H1 (cell line): ENCODE measurements at regions not wholly inside any gene's neighbourhood (a gene's known extent, or its start where the extent isn't known, plus 50 kb on each side); places are given as distances from the start of the nearest gene placed in this dataset.

ENCODE experiments used
- CTCF ChIP-seq, 3 experiments: IDR thresholded peaks; 1 replicate in 2 of 3; 2 replicates in 1 of 3; pipeline versions ENCODE4 v1.5.1 to v1.6.1; 2011; ENCODE audit warnings: low read length in 3 of 3, mild to moderate bottlenecking in 3 of 3, inconsistent platforms in 2 of 3, low read depth in 1 of 3, moderate library complexity in 1 of 3; ENCODE audit not compliant: insufficient read depth in 1 of 3; ENCODE audit errors: control extremely low read depth in 1 of 3
- EP300 ChIP-seq, 2 experiments: IDR thresholded peaks; 1 replicate in 1 of 2; 2 replicates in 1 of 2; pipeline ENCODE4 v1.6.1; 2011 to 2012; ENCODE audit warnings: low read depth in 2 of 2, low read length in 2 of 2, mild to moderate bottlenecking in 2 of 2, borderline replicate concordance in 1 of 2, inconsistent platforms in 1 of 2, moderate library complexity in 1 of 2
- GTF2F1 ChIP-seq: IDR thresholded peaks from 2 replicates; pipeline ENCODE4 v1.6.1; 2012; ENCODE audit warnings: low read depth, low read length, improper control_type of control experiment, borderline replicate concordance
- POLR2A ChIP-seq, 2 experiments: IDR thresholded peaks; 1 replicate in 1 of 2; 2 replicates in 1 of 2; pipeline ENCODE4 v1.6.1; 2011; ENCODE audit warnings: low read depth in 2 of 2, low read length in 2 of 2, mild to moderate bottlenecking in 2 of 2; ENCODE audit errors: control extremely low read depth in 1 of 2
- POLR2AphosphoS5 ChIP-seq: IDR thresholded peaks from 2 replicates; pipeline ENCODE4 v1.6.1; 2011; ENCODE audit warnings: low read depth, low read length
- RFX5 ChIP-seq: IDR thresholded peaks from 2 replicates; pipeline ENCODE4 v1.6.1; 2011; ENCODE audit warnings: low read depth, low read length, improper control_type of control experiment, borderline replicate concordance
- SUZ12 ChIP-seq: fragments of 200-600 bp; sonication (generic); IDR thresholded peaks from 2 replicates; pipeline ENCODE4 v1.6.1; 2012; ENCODE audit warnings: mild to moderate bottlenecking, inconsistent platforms, low read length, moderate library complexity, mixed read lengths

- no peak for TF ChIP-seq EP300 (IDR thresholded peaks at IDR 0.05; ENCODE audit: borderline replicate concordance in 1 of 2, low read depth in 2 of 2, low read length in 2 of 2)
- no peak for TF ChIP-seq SUZ12
- TF ChIP-seq GTF2F1 = no peak
- no peak for TF ChIP-seq POLR2AphosphoS5
- TF ChIP-seq CTCF (IDR thresholded peaks at IDR 0.05; ENCODE audit: control extremely low read depth in 1 of 3, insufficient read depth in 1 of 3, low read depth in 1 of 3, low read length in 3 of 3) = no peak
- no peak for TF ChIP-seq RFX5
- TF ChIP-seq POLR2A (IDR thresholded peaks at IDR 0.05; ENCODE audit: control extremely low read depth in 1 of 2, low read depth in 2 of 2, low read length in 2 of 2) = no peak
Observed at GRCh38 chr2:128805237-128805636, 486.6 kb upstream of the HS6ST1 start.
